H9 (cell line): ENCODE measurements at regions not wholly inside any gene's neighbourhood (a gene's known extent, or its start where the extent isn't known, plus 50 kb on each side); places are given as distances from the start of the nearest gene placed in this dataset.

Experiments
- DNase-seq: peaks from one replicate; pipeline ENCODE4 v3.0.0-alpha.2; 2017
- H2AFZ ChIP-seq: one replicate; pipeline ENCODE4 v1.6.1; 2013; ENCODE audit warnings: mild to moderate bottlenecking, low read length, control low read depth, moderate library complexity
- H2AK5ac ChIP-seq: 2 replicates; pipeline ENCODE4 v1.6.1; 2013; ENCODE audit warnings: low read length, control low read depth, mixed read lengths; ENCODE audit not compliant: insufficient read length
- H2BK120ac ChIP-seq: one replicate; pipeline ENCODE4 v1.6.1; 2013; ENCODE audit warnings: low read depth, mild to moderate bottlenecking, low read length, control low read depth, inconsistent platforms; ENCODE audit not compliant: poor library complexity, severe bottlenecking
- H2BK12ac ChIP-seq: 2 replicates; pipeline ENCODE4 v1.6.1; 2013; ENCODE audit warnings: low read length, control low read depth, mixed read lengths, low read depth; ENCODE audit not compliant: insufficient read length
- H2BK15ac ChIP-seq: 2 replicates; pipeline ENCODE4 v1.6.1; 2013; ENCODE audit warnings: low read depth, low read length, control low read depth
- H2BK20ac ChIP-seq: one replicate; pipeline ENCODE4 v1.6.1; 2013; ENCODE audit warnings: low read depth, mild to moderate bottlenecking, low read length, control low read depth, inconsistent platforms; ENCODE audit not compliant: poor library complexity, severe bottlenecking
- H2BK5ac ChIP-seq: 2 replicates; pipeline ENCODE4 v1.6.1; 2013; ENCODE audit warnings: low read length, control low read depth, mixed read lengths; ENCODE audit not compliant: insufficient read length
- H3K14ac ChIP-seq: 2 replicates; pipeline ENCODE4 v1.6.1; 2013; ENCODE audit warnings: low read length, control low read depth; ENCODE audit not compliant: insufficient read depth
- H3K18ac ChIP-seq: 2 replicates; pipeline ENCODE4 v1.6.1; 2013; ENCODE audit warnings: low read depth, mild to moderate bottlenecking, mixed read lengths, low read length, control low read depth; ENCODE audit not compliant: insufficient read length
- H3K23ac ChIP-seq: 2 replicates; pipeline ENCODE4 v1.6.1; 2013; ENCODE audit warnings: low read length, control low read depth, mixed read lengths, low read depth; ENCODE audit not compliant: insufficient read length
- H3K23me2 ChIP-seq: 2 replicates; pipeline ENCODE4 v1.6.1; 2013; ENCODE audit warnings: low read depth, mild to moderate bottlenecking, mixed read lengths, low read length, control low read depth; ENCODE audit not compliant: insufficient read length, poor library complexity, severe bottlenecking
- H3K27ac ChIP-seq: 2 replicates; pipeline ENCODE4 v1.5.1; 2013; ENCODE audit warnings: low read length, control low read depth, mixed read lengths, low read depth; ENCODE audit not compliant: insufficient read length
- H3K27me3 ChIP-seq: 2 replicates; pipeline ENCODE4 v1.6.1; 2013; ENCODE audit warnings: low read length, control low read depth, inconsistent platforms; ENCODE audit not compliant: insufficient read depth
- H3K4ac ChIP-seq: 2 replicates; pipeline ENCODE4 v1.6.1; 2013; ENCODE audit warnings: low read depth, mild to moderate bottlenecking, control low read depth, inconsistent platforms, low read length, moderate library complexity
- H3K4me1 ChIP-seq: 2 replicates; pipeline ENCODE4 v1.6.1; 2013; ENCODE audit warnings: low read length, control low read depth, inconsistent platforms; ENCODE audit not compliant: insufficient read depth
- H3K4me2 ChIP-seq: 2 replicates; pipeline ENCODE4 v1.6.1; 2013; ENCODE audit warnings: low read length, control low read depth, mixed read lengths; ENCODE audit not compliant: insufficient read length, insufficient read depth
- H3K56ac ChIP-seq: 2 replicates; pipeline ENCODE4 v1.6.1; 2013; ENCODE audit warnings: low read depth, mild to moderate bottlenecking, mixed read lengths, low read length, control low read depth; ENCODE audit not compliant: insufficient read length
- H3K79me1 ChIP-seq: 2 replicates; pipeline ENCODE4 v1.6.1; 2013; ENCODE audit warnings: low read depth, mild to moderate bottlenecking, moderate library complexity, low read length, control low read depth, inconsistent platforms; ENCODE audit not compliant: insufficient read depth, poor library complexity, severe bottlenecking
- H3K79me2 ChIP-seq: 2 replicates; pipeline ENCODE4 v1.6.1; 2013; ENCODE audit warnings: low read length, control low read depth, inconsistent platforms; ENCODE audit not compliant: insufficient read depth
- H3K9ac ChIP-seq: 2 replicates; pipeline ENCODE4 v1.6.1; 2013; ENCODE audit warnings: low read length, control low read depth, mixed read lengths; ENCODE audit not compliant: insufficient read length; ENCODE audit errors: extremely low read depth
- H3K9me3 ChIP-seq: one replicate; pipeline ENCODE4 v1.6.1; 2013; ENCODE audit warnings: low read depth, low read length, inconsistent platforms; ENCODE audit not compliant: control insufficient read depth
- H3T11ph ChIP-seq: one replicate; pipeline ENCODE4 v1.6.1; 2013; ENCODE audit warnings: mild to moderate bottlenecking, low read length, control low read depth, inconsistent platforms
- H4K20me1 ChIP-seq: one replicate; pipeline ENCODE4 v1.6.1; 2013; ENCODE audit not compliant: control insufficient read depth, insufficient read length, insufficient read depth
- H4K5ac ChIP-seq: 2 replicates; pipeline ENCODE4 v1.6.1; 2013; ENCODE audit warnings: low read depth, mild to moderate bottlenecking, mixed read lengths, low read length, control low read depth; ENCODE audit not compliant: insufficient read length
- H4K8ac ChIP-seq: replicated peaks from 2 replicates; pipeline ENCODE4 v1.6.1; 2013; ENCODE audit warnings: low read length, control low read depth, mixed read lengths, low read depth; ENCODE audit not compliant: insufficient read length
- H4K91ac ChIP-seq: 2 replicates; pipeline ENCODE4 v1.6.1; 2013; ENCODE audit warnings: low read depth, mild to moderate bottlenecking, moderate library complexity, mixed read lengths, low read length, control low read depth; ENCODE audit not compliant: insufficient read length
- H3K27ac Mint-ChIP-seq, 3 experiments: 2 replicates in 2 of 3; 3 replicates in 1 of 3; pipeline ENCODE4 v1.8.0; 2020 to 2021; ENCODE audit warnings: mixed read lengths in 3 of 3, mild to moderate bottlenecking in 1 of 3, moderate library complexity in 1 of 3
- H3K27me3 Mint-ChIP-seq: 2 replicates; pipeline ENCODE4 v1.8.0; 2021; ENCODE audit warnings: low read depth, mild to moderate bottlenecking, moderate library complexity, mixed read lengths
- H3K36me3 Mint-ChIP-seq, 3 experiments: 2 replicates in 2 of 3; 3 replicates in 1 of 3; pipeline ENCODE4 v1.8.0; 2020 to 2021; ENCODE audit warnings: low read depth in 3 of 3, mixed read lengths in 3 of 3; ENCODE audit not compliant: insufficient read depth in 1 of 3
- H3K4me1 Mint-ChIP-seq, 2 experiments: 2 replicates each; pipeline ENCODE4 v1.8.0; 2020; ENCODE audit warnings: mixed read lengths in 2 of 2
- H3K4me3 Mint-ChIP-seq, 2 experiments: 2 replicates in 1 of 2; 3 replicates in 1 of 2; pipeline ENCODE4 v1.8.0; 2020 to 2021; ENCODE audit warnings: mild to moderate bottlenecking in 2 of 2, mixed read lengths in 2 of 2, moderate library complexity in 1 of 2
- H3K9me3 Mint-ChIP-seq, 2 experiments: 2 replicates in 1 of 2; 3 replicates in 1 of 2; pipeline ENCODE4 v1.8.0; 2020; ENCODE audit warnings: mild to moderate bottlenecking in 2 of 2, mixed read lengths in 2 of 2, moderate library complexity in 1 of 2
- WGBS: extraction: QIAGEN DNeasy Blood & Tissue Kit; methylation state at CpG from one replicate; pipeline ENCODE4 v1.1.7; 2013; ENCODE audit warnings: missing lambda C conversion rate, low lambda C conversion rate, mixed read lengths; ENCODE audit not compliant: insufficient read length; ENCODE audit errors: extremely low coverage; 5-methylcytosine and 5-hydroxymethylcytosine counted together
- TF ChIP-seq, protein P1 (sequence below): fragments of 200-600 bp; sonication (generic); conservative IDR thresholded peaks from 3 replicates; pipeline ENCODE4 v1.8.0; 2021; ENCODE audit warnings: antibody characterized with exemption, mild to moderate bottlenecking

DNA sequence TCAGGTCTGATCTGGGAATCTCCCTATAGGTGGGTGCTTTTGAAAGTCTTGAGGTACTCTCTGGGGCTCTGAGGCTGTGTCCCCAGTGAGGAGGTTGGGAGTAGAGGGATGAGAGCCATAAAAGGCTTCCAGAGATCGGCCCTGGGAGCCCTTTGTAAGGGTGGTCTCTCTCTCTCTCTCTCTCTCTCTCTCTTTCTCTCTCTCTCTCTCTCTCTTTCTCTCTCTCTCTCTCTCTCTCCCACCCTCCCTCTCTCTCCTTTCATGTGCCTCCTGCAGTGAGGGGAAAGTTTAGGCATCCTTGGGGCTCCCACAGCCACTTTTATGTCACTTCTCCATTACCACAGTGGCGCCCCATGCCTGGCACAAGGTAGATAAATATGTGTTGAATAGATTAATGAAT, 271.3 kb upstream of the N4BP1 start:
- Histone ChIP-seq H2BK20ac (no peak overlapping the region), H4K8ac (no peak overlapping the region), H3K4me2 (no peak overlapping the region), H3K56ac (no peak overlapping the region), H3K79me2 (no peaks in the 10 kb centered on the region), H2AK5ac (no peak overlapping the region), H3K23me2 (no peaks in the 10 kb centered on the region), H2BK12ac (no peak overlapping the region), H2BK15ac (no peak overlapping the region), H2BK120ac (no peak overlapping the region), H3K27me3 (no peaks in the 10 kb centered on the region), H3K18ac (no peak overlapping the region), H4K20me1 (no peaks in the 10 kb centered on the region), H3K27ac (no peak overlapping the region), H4K5ac (no peak overlapping the region), H3K4me1 (no peaks in the 10 kb centered on the region), H3T11ph (no peak overlapping the region), H3K9me3 (no peaks in the 10 kb centered on the region), H2BK5ac (no peak overlapping the region), H4K91ac (no peak overlapping the region), H3K9ac (no peak overlapping the region), H3K14ac (no peak overlapping the region), H3K4ac (no peak overlapping the region), H2AFZ (no peak overlapping the region), H3K23ac (no peak overlapping the region), H3K79me1 (no peaks in the 10 kb centered on the region)
- WGBS: no CpG with 5 or more reads among the region's 2 CpGs
- TF ChIP-seq, protein P1, sequence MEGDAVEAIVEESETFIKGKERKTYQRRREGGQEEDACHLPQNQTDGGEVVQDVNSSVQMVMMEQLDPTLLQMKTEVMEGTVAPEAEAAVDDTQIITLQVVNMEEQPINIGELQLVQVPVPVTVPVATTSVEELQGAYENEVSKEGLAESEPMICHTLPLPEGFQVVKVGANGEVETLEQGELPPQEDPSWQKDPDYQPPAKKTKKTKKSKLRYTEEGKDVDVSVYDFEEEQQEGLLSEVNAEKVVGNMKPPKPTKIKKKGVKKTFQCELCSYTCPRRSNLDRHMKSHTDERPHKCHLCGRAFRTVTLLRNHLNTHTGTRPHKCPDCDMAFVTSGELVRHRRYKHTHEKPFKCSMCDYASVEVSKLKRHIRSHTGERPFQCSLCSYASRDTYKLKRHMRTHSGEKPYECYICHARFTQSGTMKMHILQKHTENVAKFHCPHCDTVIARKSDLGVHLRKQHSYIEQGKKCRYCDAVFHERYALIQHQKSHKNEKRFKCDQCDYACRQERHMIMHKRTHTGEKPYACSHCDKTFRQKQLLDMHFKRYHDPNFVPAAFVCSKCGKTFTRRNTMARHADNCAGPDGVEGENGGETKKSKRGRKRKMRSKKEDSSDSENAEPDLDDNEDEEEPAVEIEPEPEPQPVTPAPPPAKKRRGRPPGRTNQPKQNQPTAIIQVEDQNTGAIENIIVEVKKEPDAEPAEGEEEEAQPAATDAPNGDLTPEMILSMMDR: no peak
- Mint-ChIP-seq H3K36me3 (no peaks in the 10 kb centered on the region), H3K4me1 (peaks cover 3 to 4% of the 10 kb centered on the region in 2 experiments), H3K9me3 (no peaks in the 10 kb centered on the region), H3K27ac (no peak overlapping the region), H3K4me3 (no peak overlapping the region), H3K27me3 (peaks cover 5% of the 10 kb centered on the region)
- DNase-seq: no peak
